ENCODE measurements at regions not wholly inside any gene's neighbourhood (a gene's known extent, or its start where the extent isn't known, plus 50 kb on each side); places are given as distances from the start of the nearest gene placed in this dataset.

DNA sequence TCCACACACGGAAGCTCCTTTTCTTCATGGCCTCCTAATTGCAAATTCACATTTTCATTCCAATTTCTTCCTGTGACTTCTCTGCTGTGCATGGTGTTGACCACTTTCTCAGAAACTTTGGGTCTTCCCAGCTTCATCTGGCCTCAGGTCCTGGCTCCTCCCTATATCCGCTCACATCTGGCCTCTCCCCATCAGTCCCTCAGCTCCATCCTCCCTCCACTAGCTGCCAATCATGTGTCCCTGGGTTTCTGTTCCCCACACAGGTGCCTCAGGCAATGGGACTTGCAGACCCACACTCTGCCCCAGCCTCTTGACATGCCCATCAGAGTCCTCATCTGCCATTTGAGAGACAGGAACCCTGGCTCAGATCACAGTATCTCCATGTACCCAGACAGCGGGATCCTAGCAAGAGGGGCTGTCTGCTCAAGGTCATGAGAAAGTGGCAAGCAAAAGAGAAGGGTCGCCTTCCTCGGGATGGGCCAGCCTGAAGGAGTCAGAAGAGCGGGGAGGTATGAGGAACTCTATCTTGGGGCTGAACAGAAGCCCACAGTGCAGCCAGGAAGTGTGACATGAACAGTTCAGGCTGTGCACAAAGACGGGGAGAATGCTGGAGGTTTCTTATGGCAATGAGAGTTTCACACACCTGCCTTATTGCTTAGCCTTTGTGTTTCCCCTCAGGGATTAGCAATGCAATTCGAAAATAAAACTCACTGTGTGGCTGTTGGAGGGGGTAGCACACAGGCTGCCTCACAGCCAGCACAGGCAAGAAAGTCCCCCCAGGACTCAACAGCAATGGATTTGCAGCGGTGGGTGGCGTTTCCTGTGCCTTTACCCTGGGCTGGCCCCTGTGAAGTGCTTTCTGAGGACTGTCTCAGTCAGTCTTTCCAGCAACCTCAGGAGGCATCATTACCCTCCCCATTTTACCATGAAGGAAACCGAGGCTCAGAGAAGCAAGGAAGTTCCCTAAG, 69.5 kb downstream of the COPS8 start:
- H3K36me3 ChIP-seq = no peaks in the 10 kb centered on the region
- intact Hi-C loops (cut with DNase I) = loop anchor here (10.0 kb wide), 1 partner anchor 320 kb away; no protein-coding TSS in a partner anchor
- 68 to 73% methylated on average over 10 to 11 of the region's 11 CpGs for WGBS, 2 donors
- H3K9me3 ChIP-seq = no peaks in the 10 kb centered on the region
- peaks cover 0 to 17% (median 1%) of the 10 kb centered on the region in 3 donors for H3K4me1 ChIP-seq
- H3K27me3 ChIP-seq = peaks cover 0 to 21% (median 0%) of the 10 kb centered on the region in 4 donors
- H3K4me3 ChIP-seq = no peak overlapping the region
- no peak for TF ChIP-seq CTCF (IDR thresholded peaks at IDR 0.05)
- TF ChIP-seq POLR2A (IDR thresholded peaks at IDR 0.05) = no peak
- peak overlapping the region in 3 of 4 donors; percentile 42 to 68 (median 50) for H3K27ac ChIP-seq
- no peak for DNase-seq

DNA sequence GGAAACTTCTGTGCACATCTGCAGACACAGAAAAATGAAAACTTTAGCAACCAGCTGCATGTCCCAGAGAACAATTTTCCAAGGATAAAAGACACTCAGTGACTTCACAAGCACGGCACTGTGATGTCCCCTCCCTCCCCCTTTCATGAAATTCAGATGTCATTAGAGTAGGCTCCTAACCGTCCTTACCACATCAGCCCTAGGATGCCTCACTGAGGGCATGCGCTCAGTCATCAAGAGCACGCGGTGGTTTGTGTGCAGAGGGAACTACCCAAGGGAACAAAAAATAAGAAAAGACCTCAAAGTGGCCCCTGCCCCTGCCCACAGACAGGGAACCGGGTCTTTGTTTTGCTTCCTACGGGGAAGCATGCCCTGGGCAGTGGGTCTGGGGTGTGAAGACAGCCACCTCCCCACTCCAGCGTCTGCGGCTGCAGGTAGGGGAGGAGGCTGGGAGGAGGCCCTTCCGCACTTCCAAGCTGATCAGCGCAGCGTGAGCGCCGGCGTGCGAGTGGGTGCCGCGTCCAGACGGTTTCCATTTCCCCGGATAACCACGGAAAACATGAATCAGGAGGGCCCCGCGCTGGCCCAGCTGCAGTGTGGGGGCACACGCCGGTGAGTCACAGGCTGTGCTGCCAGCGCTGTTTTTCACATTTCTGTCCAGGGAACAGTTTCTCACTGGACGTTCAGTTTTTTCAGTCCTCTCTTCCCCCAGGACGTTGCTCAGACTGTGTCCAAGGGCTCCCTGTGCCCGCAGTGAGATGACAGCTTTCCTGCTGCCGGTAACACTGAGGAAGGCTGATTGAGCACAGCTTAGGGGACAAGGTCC, 70.6 kb downstream of the COPS8 start:
- TF ChIP-seq CTCF (IDR thresholded peaks at IDR 0.05) (no peak), POLR2A (IDR thresholded peaks at IDR 0.05) (no peak)
- H3K9me3 ChIP-seq = no peaks in the 10 kb centered on the region
- H3K27ac ChIP-seq = peak overlapping the region; percentile 41 to 69 (median 56)
- no peak overlapping the region for H3K4me3 ChIP-seq
- H3K4me1 ChIP-seq = peaks cover 0 to 17% (median 3%) of the 10 kb centered on the region in 3 donors
- H3K36me3 ChIP-seq = no peaks in the 10 kb centered on the region
- peaks cover 0 to 21% (median 0%) of the 10 kb centered on the region in 4 donors for H3K27me3 ChIP-seq
- 59 to 66% methylated on average over 5 to 7 of the region's 30 CpGs for WGBS, 2 donors
- intact Hi-C loops (cut with DNase I) = loop anchor here (10.0 kb wide), 1 partner anchor 319 kb away; no protein-coding TSS in a partner anchor
- no peak for DNase-seq

DNA sequence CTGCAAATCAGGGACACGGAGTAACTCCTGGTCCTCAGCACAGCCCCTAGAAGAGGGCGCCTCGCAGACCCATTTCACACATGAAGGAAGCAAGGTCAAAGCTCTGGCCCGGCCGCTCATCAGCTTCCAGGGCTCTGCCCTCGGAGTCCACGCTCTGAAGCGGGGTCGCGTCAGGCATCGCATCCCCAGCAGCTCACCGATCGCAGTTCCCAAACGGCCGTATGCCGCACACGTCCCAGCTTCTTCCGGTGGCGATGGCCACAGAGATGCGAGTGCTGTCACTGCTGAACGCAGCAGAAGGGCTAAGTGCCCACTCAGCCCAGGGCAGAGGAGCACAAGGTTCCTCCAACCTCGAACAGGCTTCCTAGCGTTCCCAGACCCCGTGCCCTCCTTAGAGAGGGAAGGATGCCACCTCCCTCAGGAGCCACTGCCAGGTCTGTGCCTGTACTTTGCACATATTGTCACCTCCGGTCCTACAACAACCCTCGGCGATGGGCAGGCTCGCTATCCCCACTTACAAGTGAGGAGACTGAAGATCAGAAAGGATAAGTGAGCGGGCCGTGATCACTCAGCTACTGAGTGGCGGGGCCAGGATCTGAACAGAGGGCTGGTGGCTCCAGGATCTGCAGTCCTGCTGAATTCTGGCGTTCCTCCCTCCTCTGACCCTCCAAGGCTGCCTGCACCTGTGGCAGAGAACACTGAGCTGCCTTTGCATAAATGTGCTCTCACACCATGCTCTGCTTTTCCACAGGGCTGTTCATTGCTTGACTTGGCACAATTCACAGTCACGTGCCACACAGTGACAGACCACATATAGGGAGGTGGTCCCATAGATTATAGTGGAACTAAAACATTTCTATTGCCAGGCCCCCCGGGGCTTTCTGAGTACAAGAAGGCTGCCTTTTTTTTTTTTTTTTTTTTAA, 71.4 kb downstream of the COPS8 start:
- WGBS, 2 donors = 86 to 87% methylated on average over 20 to 24 of the region's 34 CpGs
- H3K4me3 ChIP-seq = no peak overlapping the region
- intact Hi-C loops (cut with DNase I) = loop anchor here (10.0 kb wide), 1 partner anchor 318 kb away; no protein-coding TSS in a partner anchor
- no peaks in the 10 kb centered on the region for H3K9me3 ChIP-seq
- H3K27me3 ChIP-seq = peaks cover 0 to 21% (median 0%) of the 10 kb centered on the region in 4 donors
- H3K27ac ChIP-seq = peak overlapping the region; percentile 41 to 69 (median 56)
- H3K36me3 ChIP-seq = no peaks in the 10 kb centered on the region
- TF ChIP-seq POLR2A (IDR thresholded peaks at IDR 0.05) (no peak), CTCF (IDR thresholded peaks at IDR 0.05) (no peak)
- H3K4me1 ChIP-seq = peaks cover 0 to 21% (median 3%) of the 10 kb centered on the region in 3 donors
- DNase-seq = no peak

DNA sequence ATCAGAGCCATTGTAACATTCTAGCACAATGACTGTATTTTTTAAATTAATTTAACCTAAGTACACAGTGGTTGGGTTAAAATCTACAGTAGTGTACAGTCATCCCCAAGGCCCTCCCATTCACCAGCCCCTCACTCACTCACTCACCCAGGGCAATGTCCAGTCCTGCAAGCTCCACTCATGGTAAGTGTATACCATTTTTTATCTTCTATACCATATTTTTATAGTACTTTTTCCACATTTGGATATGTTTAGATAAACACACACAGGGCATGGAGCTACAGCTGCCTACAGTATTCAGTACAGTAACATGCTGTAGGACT, 72.1 kb downstream of the COPS8 start:
- Histone ChIP-seq H3K4me3 (no peak overlapping the region), H3K27me3 (peaks cover 0 to 21% (median 0%) of the 10 kb centered on the region in 4 donors), H3K9me3 (no peaks in the 10 kb centered on the region), H3K36me3 (no peaks in the 10 kb centered on the region), H3K27ac (peak overlapping the region in 1 of 4 donors; percentile 68), H3K4me1 (peaks cover 0 to 21% (median 3%) of the 10 kb centered on the region in 3 donors)
- DNase-seq = no peak
- TF ChIP-seq CTCF (IDR thresholded peaks at IDR 0.05) = no peak
- no peak for TF ChIP-seq POLR2A (IDR thresholded peaks at IDR 0.05)
- intact Hi-C loops (cut with DNase I) = loop anchor here (10.0 kb wide), 1 partner anchor 317 kb away; no protein-coding TSS in a partner anchor

Measured in esophagus squamous epithelium (tissue), 5 donors.